Liver (tissue), 8 donors: ENCODE measurements at regions not wholly inside any gene's neighbourhood (a gene's known extent, or its start where the extent isn't known, plus 50 kb on each side); places are given as distances from the start of the nearest gene placed in this dataset.

Source experiments
- DNase-seq: peaks from one replicate; pipeline ENCODE4 v3.0.0-alpha.2; 2017; ENCODE audit warnings: low spot score
- H3K27ac ChIP-seq, 2 donors: one replicate each; pipeline ENCODE4 v1.7.0; 2013; ENCODE audit warnings: inconsistent platforms in 2 of 2, low read length in 2 of 2, control low read depth in 1 of 2, low read depth in 1 of 2, mild to moderate bottlenecking in 1 of 2
- H3K27me3 ChIP-seq, 4 donors: one replicate each; pipeline versions ENCODE4 v1.6.1 to v1.7.0; 2013; ENCODE audit warnings: low read length in 3 of 4, inconsistent platforms in 1 of 4, mild to moderate bottlenecking in 1 of 4, moderate library complexity in 1 of 4; ENCODE audit not compliant: control insufficient read depth in 4 of 4, insufficient read depth in 4 of 4
- H3K36me3 ChIP-seq, 4 donors: one replicate each; pipeline versions ENCODE4 v1.6.1 to v1.7.0; 2013; ENCODE audit warnings: low read length in 3 of 4, mild to moderate bottlenecking in 3 of 4, low read depth in 1 of 4, moderate library complexity in 1 of 4; ENCODE audit not compliant: control insufficient read depth in 4 of 4, insufficient read depth in 3 of 4
- H3K4me1 ChIP-seq, 4 donors: one replicate each; pipeline versions ENCODE4 v1.6.1 to v1.7.0; 2013; ENCODE audit warnings: low read length in 3 of 4, mild to moderate bottlenecking in 3 of 4, moderate library complexity in 1 of 4; ENCODE audit not compliant: control insufficient read depth in 4 of 4, insufficient read depth in 4 of 4
- H3K4me3 ChIP-seq, 3 donors: one replicate each; pipeline versions ENCODE4 v1.6.1 to v1.7.0; 2013; ENCODE audit warnings: low read length in 3 of 3, control low read depth in 1 of 3, low read depth in 1 of 3, mild to moderate bottlenecking in 1 of 3
- H3K9ac ChIP-seq, 2 donors: one replicate each; pipeline ENCODE4 v1.7.0; 2013; ENCODE audit warnings: low read length in 2 of 2, mild to moderate bottlenecking in 2 of 2, moderate library complexity in 2 of 2, control low read depth in 1 of 2, low read depth in 1 of 2
- H3K9me3 ChIP-seq, 4 donors: one replicate each; pipeline versions ENCODE4 v1.6.1 to v1.7.0; 2013; ENCODE audit warnings: low read length in 3 of 4; ENCODE audit not compliant: control insufficient read depth in 4 of 4
- ATF3 ChIP-seq: IDR thresholded peaks from 2 replicates; pipeline ENCODE4 v1.6.1; 2016; ENCODE audit warnings: antibody characterized with exemption
- CTCF ChIP-seq: fragments of 150-350 bp; IDR thresholded peaks from 2 replicates; pipeline ENCODE4 v1.5.1; 2017; ENCODE audit warnings: improper control_type of control experiment, low read depth, low read length; ENCODE audit not compliant: missing input control
- EGR1 ChIP-seq, 2 donors: IDR thresholded peaks; 2 replicates each; pipeline ENCODE4 v1.6.1; 2016 to 2018; ENCODE audit warnings: antibody characterized with exemption in 2 of 2, low read depth in 2 of 2
- FOXA1 ChIP-seq: IDR thresholded peaks from 2 replicates; pipeline ENCODE4 v1.6.1; 2016; ENCODE audit warnings: antibody characterized with exemption
- FOXA2 ChIP-seq: IDR thresholded peaks from 2 replicates; pipeline ENCODE4 v1.6.1; 2016; ENCODE audit warnings: antibody characterized with exemption
- GABPA ChIP-seq, 2 donors: IDR thresholded peaks in 1 of 2; conservative IDR thresholded peaks in 1 of 2; 2 replicates each; pipeline ENCODE4 v1.6.1; 2016; ENCODE audit warnings: antibody characterized with exemption in 2 of 2, mild to moderate bottlenecking in 1 of 2, moderate library complexity in 1 of 2
- HNF4A ChIP-seq, 2 donors: conservative IDR thresholded peaks; 2 replicates each; pipeline ENCODE4 v1.6.1; 2016; ENCODE audit warnings: antibody characterized with exemption in 2 of 2, mild to moderate bottlenecking in 2 of 2
- HNF4G ChIP-seq: IDR thresholded peaks from 2 replicates; pipeline ENCODE4 v1.6.1; 2016; ENCODE audit warnings: antibody characterized with exemption
- JUND ChIP-seq, 2 donors: IDR thresholded peaks; 2 replicates each; pipeline ENCODE4 v1.6.1; 2016; ENCODE audit warnings: antibody characterized with exemption in 2 of 2
- MAX ChIP-seq: IDR thresholded peaks from 2 replicates; pipeline ENCODE4 v1.6.1; 2016; ENCODE audit warnings: antibody characterized with exemption
- NR2F2 ChIP-seq: IDR thresholded peaks from 2 replicates; pipeline ENCODE4 v1.6.1; 2016; ENCODE audit warnings: antibody characterized with exemption
- RAD21 ChIP-seq, 2 donors: IDR thresholded peaks; 2 replicates each; pipeline ENCODE4 v1.6.1; 2016; ENCODE audit warnings: antibody characterized with exemption in 2 of 2, mild to moderate bottlenecking in 2 of 2
- RXRA ChIP-seq, 2 donors: IDR thresholded peaks; 2 replicates each; pipeline ENCODE4 v1.6.1; 2017 to 2018; ENCODE audit warnings: antibody characterized with exemption in 2 of 2, mild to moderate bottlenecking in 1 of 2
- SP1 ChIP-seq: IDR thresholded peaks from 2 replicates; pipeline ENCODE4 v1.6.1; 2018; ENCODE audit warnings: antibody characterized with exemption, mild to moderate bottlenecking
- TAF1 ChIP-seq: conservative IDR thresholded peaks from 2 replicates; pipeline ENCODE4 v1.6.1; 2016; ENCODE audit warnings: antibody characterized with exemption, mild to moderate bottlenecking
- YY1 ChIP-seq: IDR thresholded peaks from 2 replicates; pipeline ENCODE4 v1.6.1; 2016; ENCODE audit warnings: antibody characterized with exemption, mild to moderate bottlenecking
- ZBTB33 ChIP-seq: IDR thresholded peaks from 2 replicates; pipeline ENCODE4 v1.6.1; 2016; ENCODE audit warnings: antibody characterized with exemption
- WGBS: extraction: QIAGEN DNeasy Blood & Tissue Kit; methylation state at CpG from one replicate; pipeline ENCODE4 v1.1.7; 2013; 5-methylcytosine and 5-hydroxymethylcytosine counted together
- donor health status: healthy.
- donor health status: healthy.
- donor health status: healthy.
- donor health status: healthy.
- donor health status: healthy.

GRCh38 chr6:1485678-1486077 lies 96.3 kb downstream of the FOXF2 start:
- H3K9ac ChIP-seq: no peak overlapping the region
- TF ChIP-seq RXRA (IDR thresholded peaks at IDR 0.05) (no peak), ZBTB33 (no peak), JUND (IDR thresholded peaks at IDR 0.05) (no peak), TAF1 (no peak), GABPA (IDR thresholded peaks at IDR 0.05 in 1 of 2, conservative IDR thresholded peaks at IDR 0.05 in 1 of 2) (no peak), EGR1 (IDR thresholded peaks at IDR 0.05; ENCODE audit: low read depth in 2 of 2) (no peak), SP1 (no peak), MAX (no peak), FOXA2 (no peak), ATF3 (no peak), YY1 (no peak), FOXA1 (no peak), HNF4A (conservative IDR thresholded peaks at IDR 0.05) (no peak), RAD21 (IDR thresholded peaks at IDR 0.05) (no peak)
- no peaks in the 10 kb centered on the region for H3K36me3 ChIP-seq
- peaks cover 0 to 4% (median 0%) of the 10 kb centered on the region in 4 donors for H3K4me1 ChIP-seq
- 85% methylated on average over 5 of the region's 5 CpGs for WGBS
- H3K27ac ChIP-seq: no peak overlapping the region
- no peaks in the 10 kb centered on the region for H3K27me3 ChIP-seq
- H3K9me3 ChIP-seq: no peaks in the 10 kb centered on the region
- H3K4me3 ChIP-seq: no peak overlapping the region
- DNase-seq: no peak

- no peak overlapping the region for H3K9ac ChIP-seq
- no peaks in the 10 kb centered on the region for H3K9me3 ChIP-seq
- TF ChIP-seq ATF3: no peak
- no peak for TF ChIP-seq NR2F2
- TF ChIP-seq JUND (IDR thresholded peaks at IDR 0.05): no peak
- TF ChIP-seq FOXA2: no peak
- TF ChIP-seq EGR1 (IDR thresholded peaks at IDR 0.05; ENCODE audit: low read depth in 2 of 2): no peak
- TF ChIP-seq GABPA (IDR thresholded peaks at IDR 0.05 in 1 of 2, conservative IDR thresholded peaks at IDR 0.05 in 1 of 2): no peak
- no peak for TF ChIP-seq RXRA (IDR thresholded peaks at IDR 0.05)
- TF ChIP-seq TAF1: no peak
- TF ChIP-seq ZBTB33: no peak
- TF ChIP-seq MAX: no peak
- no peak for TF ChIP-seq RAD21 (IDR thresholded peaks at IDR 0.05)
- TF ChIP-seq HNF4G: no peak
- TF ChIP-seq FOXA1: no peak
- TF ChIP-seq HNF4A (conservative IDR thresholded peaks at IDR 0.05): no peak
- no peak for TF ChIP-seq CTCF
- H3K4me1 ChIP-seq: peaks cover 0 to 1% (median 0%) of the 10 kb centered on the region in 4 donors
- no peak overlapping the region for H3K27ac ChIP-seq
- no peak overlapping the region for H3K4me3 ChIP-seq
- H3K27me3 ChIP-seq: no peaks in the 10 kb centered on the region
- WGBS: 75% methylated on average over 1 of the region's 1 CpG
- H3K36me3 ChIP-seq: no peaks in the 10 kb centered on the region
- no peak for DNase-seq
Measured at GRCh38 chr6:1486387-1486786, 97.0 kb downstream of the FOXF2 start.
